Fibroblast of skin of right biceps (primary cell): ENCODE measurements at regions not wholly inside any gene's neighbourhood (a gene's known extent, or its start where the extent isn't known, plus 50 kb on each side); places are given as distances from the start of the nearest gene placed in this dataset.
"Not testable (repeated sequence)": the region's sequence is repeated elsewhere in the genome, so short reads cannot be mapped to it uniquely, and the experiment has no call there.

Source experiments
- DNase-seq: peaks from one replicate; pipeline ENCODE4 v3.0.0-alpha.2; 2013

- peak; percentile 1 for DNase-seq
Observed at GRCh38 chr5:29208024-29208423, 1985.5 kb upstream of the CDH6 start.

- DNase-seq, result no peak
Observed at GRCh38 chr5:29203049-29203448, 1990.4 kb upstream of the CDH6 start.

GRCh38 chr5:29197631-29198454 is 1995.6 kb upstream of the CDH6 start:
- peak; percentile 8 for DNase-seq

- no peak for DNase-seq
Observed at GRCh38 chr5:29193972-29194371, 1999.5 kb upstream of the CDH6 start.

GRCh38 chr5:29191269-29192048 is 2002.0 kb upstream of the CDH6 start:
- not testable (repeated sequence) for DNase-seq

- not testable (repeated sequence) for DNase-seq
Observed at GRCh38 chr5:29190398-29190797, 2003.1 kb upstream of the CDH6 start.

GRCh38 chr5:29186380-29186779 is 2007.1 kb upstream of the CDH6 start:
- not testable (repeated sequence) for DNase-seq

- DNase-seq, result no peak
Observed at GRCh38 chr5:29185558-29185957, 2007.9 kb upstream of the CDH6 start.

GRCh38 chr5:29175774-29176173 is 2017.7 kb upstream of the CDH6 start:
- DNase-seq, result no peak

- DNase-seq, result no peak
Observed at GRCh38 chr5:29170599-29170998, 2022.9 kb upstream of the CDH6 start.

GRCh38 chr5:29169886-29170285 is 2023.6 kb upstream of the CDH6 start:
- DNase-seq, result no peak

- no peak for DNase-seq
Observed at GRCh38 chr5:29162297-29162696, 2031.2 kb upstream of the CDH6 start.

GRCh38 chr5:29161399-29162291 is 2031.8 kb upstream of the CDH6 start:
- DNase-seq, result no peak

- no peak for DNase-seq
Observed at GRCh38 chr5:29157975-29158374, 2035.5 kb upstream of the CDH6 start.

GRCh38 chr5:29150840-29151239 is 2042.6 kb upstream of the CDH6 start:
- no peak for DNase-seq

GRCh38 chr5:29148581-29148980 is 2044.9 kb upstream of the CDH6 start:
- no peak for DNase-seq

GRCh38 chr5:29148073-29148472 is 2045.4 kb upstream of the CDH6 start:
- DNase-seq, result no peak

GRCh38 chr5:29143266-29143665 is 2050.2 kb upstream of the CDH6 start:
- DNase-seq, result no peak

GRCh38 chr5:29134418-29134817 is 2059.1 kb upstream of the CDH6 start:
- DNase-seq, result no peak

- no peak for DNase-seq
Observed at GRCh38 chr5:29131285-29131684, 2062.2 kb upstream of the CDH6 start.

- DNase-seq, result no peak
Observed at GRCh38 chr5:29130786-29131185, 2062.7 kb upstream of the CDH6 start.

GRCh38 chr5:29127524-29128156 is 2065.8 kb upstream of the CDH6 start:
- not testable (repeated sequence) for DNase-seq

GRCh38 chr5:29126462-29126861 is 2067.0 kb upstream of the CDH6 start:
- not testable (repeated sequence) for DNase-seq
